WTC11 (cell line): ENCODE measurements at regions not wholly inside any gene's neighbourhood (a gene's known extent, or its start where the extent isn't known, plus 50 kb on each side); places are given as distances from the start of the nearest gene placed in this dataset.

ENCODE experiments used
- ATAC-seq: fragments of 200-7000 bp; cut with Tn5 transposase; 2 replicates; pipeline ENCODE4 v1.10.0; 2021; ENCODE audit warnings: mild to moderate bottlenecking, moderate library complexity
- CTCF ChIA-PET: fragments of 300-600 bp; sonication (Branson Sonifier 250); formaldehyde crosslinking; loops from one replicate; lab custom pipeline; 2021; ENCODE audit warnings: antibody characterized with exemption; lab: Charles Lee
- POLR2A ChIA-PET: fragments of 350-600 bp; sonication (Branson Sonifier 250); formaldehyde crosslinking; loops from one replicate; lab custom pipeline; 2021; ENCODE audit warnings: antibody characterized with exemption; lab: Charles Lee
- DNase-seq: peaks from one replicate; pipeline ENCODE4 v3.0.0; 2021; ENCODE audit warnings: low spot score
- H3K27ac Mint-ChIP-seq: 2 replicates; pipeline ENCODE4 v1.8.0; 2021; ENCODE audit warnings: mixed read lengths
- H3K27me3 Mint-ChIP-seq: 2 replicates; pipeline ENCODE4 v1.8.0; 2021; ENCODE audit warnings: low read depth, mild to moderate bottlenecking, moderate library complexity, mixed read lengths
- H3K36me3 Mint-ChIP-seq: 2 replicates; pipeline ENCODE4 v1.8.0; 2021; ENCODE audit warnings: mixed read lengths
- H3K4me1 Mint-ChIP-seq: 2 replicates; pipeline ENCODE4 v1.8.0; 2022; ENCODE audit warnings: mixed read lengths
- H3K4me3 Mint-ChIP-seq: 2 replicates; pipeline ENCODE4 v1.8.0; 2021; ENCODE audit warnings: mild to moderate bottlenecking, moderate library complexity, mixed read lengths
- H3K9me3 Mint-ChIP-seq: 2 replicates; pipeline ENCODE4 v1.8.0; 2021; ENCODE audit warnings: mixed read lengths
- AFF4 ChIP-seq: sonication (generic); formaldehyde crosslinking; IDR thresholded peaks from 2 replicates; pipeline ENCODE4 v1.8.1; 2023; ENCODE audit warnings: mild to moderate bottlenecking, missing genetic modification reagents, borderline replicate concordance
- AR ChIP-seq: fragments of 250-450 bp; sonication (Bioruptor Pico); IDR thresholded peaks from 2 replicates; pipeline ENCODE4 v1.9.0; 2021; ENCODE audit warnings: mild to moderate bottlenecking
- ATF3 ChIP-seq: sonication (generic); formaldehyde crosslinking; conservative IDR thresholded peaks from 2 replicates; pipeline ENCODE4 v1.8.1; 2022; ENCODE audit warnings: mild to moderate bottlenecking, missing genetic modification reagents
- CREB1 ChIP-seq: sonication (generic); formaldehyde crosslinking; IDR thresholded peaks from 2 replicates; pipeline ENCODE4 v1.8.0; 2023; ENCODE audit warnings: mild to moderate bottlenecking, missing genetic modification reagents
- CREM ChIP-seq: sonication (generic); formaldehyde crosslinking; IDR thresholded peaks from 2 replicates; pipeline ENCODE4 v1.8.1; 2022; ENCODE audit warnings: mild to moderate bottlenecking, missing genetic modification reagents, moderate library complexity
- EMX1 ChIP-seq: fragments of 250-450 bp; sonication (Bioruptor Pico); IDR thresholded peaks from 2 replicates; pipeline ENCODE4 v1.8.0; 2021; ENCODE audit warnings: mild to moderate bottlenecking
- ESRRA ChIP-seq: sonication (generic); formaldehyde crosslinking; IDR thresholded peaks from 2 replicates; pipeline ENCODE4 v1.8.1; 2022; ENCODE audit warnings: mild to moderate bottlenecking, missing genetic modification reagents, borderline replicate concordance
- FOXP1 ChIP-seq: sonication (generic); formaldehyde crosslinking; IDR thresholded peaks from 2 replicates; pipeline ENCODE4 v1.8.0; 2022; ENCODE audit warnings: missing genetic modification reagents, mild to moderate bottlenecking, moderate library complexity, borderline replicate concordance
- GRHL2 ChIP-seq: fragments of 250-450 bp; sonication (Bioruptor Pico); IDR thresholded peaks from 2 replicates; pipeline ENCODE4 v1.8.0; 2022; ENCODE audit warnings: mild to moderate bottlenecking, moderate library complexity; ENCODE audit not compliant: insufficient replicate concordance, severe bottlenecking
- HMGXB4 ChIP-seq: sonication (generic); formaldehyde crosslinking; IDR thresholded peaks from 2 replicates; pipeline ENCODE4 v1.8.1; 2023; ENCODE audit warnings: mild to moderate bottlenecking, moderate library complexity, missing genetic modification reagents
- IRF1 ChIP-seq: sonication (generic); formaldehyde crosslinking; IDR thresholded peaks from 2 replicates; pipeline ENCODE4 v1.8.0; 2023; ENCODE audit warnings: missing genetic modification reagents
- KAT7 ChIP-seq: sonication (generic); formaldehyde crosslinking; IDR thresholded peaks from 2 replicates; pipeline ENCODE4 v1.8.1; 2023; ENCODE audit warnings: missing genetic modification reagents, mild to moderate bottlenecking, borderline replicate concordance
- RORB ChIP-seq: fragments of 250-450 bp; sonication (Bioruptor Pico); IDR thresholded peaks from 2 replicates; pipeline ENCODE4 v1.9.0; 2021; ENCODE audit warnings: mild to moderate bottlenecking
- SP1 ChIP-seq: sonication (generic); formaldehyde crosslinking; conservative IDR thresholded peaks from 2 replicates; pipeline ENCODE4 v1.8.1; 2022; ENCODE audit warnings: missing genetic modification reagents
- TEAD4 ChIP-seq: sonication (generic); formaldehyde crosslinking; IDR thresholded peaks from 2 replicates; pipeline ENCODE4 v1.8.0; 2022; ENCODE audit warnings: mild to moderate bottlenecking, missing genetic modification reagents
- ZNF138 ChIP-seq: sonication (generic); formaldehyde crosslinking; conservative IDR thresholded peaks from 2 replicates; pipeline ENCODE4 v1.8.1; 2022; ENCODE audit warnings: mild to moderate bottlenecking, moderate library complexity, missing genetic modification reagents
- ZNF263 ChIP-seq: sonication (generic); formaldehyde crosslinking; IDR thresholded peaks from 2 replicates; pipeline ENCODE4 v1.8.1; 2022; ENCODE audit warnings: low read depth, mild to moderate bottlenecking, moderate library complexity, missing genetic modification reagents
- TF ChIP-seq, protein P1 (sequence below): sonication (generic); formaldehyde crosslinking; conservative IDR thresholded peaks from 2 replicates; pipeline ENCODE4 v1.8.1; 2023; ENCODE audit warnings: mild to moderate bottlenecking, low read depth, missing genetic modification reagents, moderate library complexity
- TF ChIP-seq, protein P2 (sequence below): sonication (generic); formaldehyde crosslinking; IDR thresholded peaks from 2 replicates; pipeline ENCODE4 v1.8.1; 2022; ENCODE audit warnings: mild to moderate bottlenecking, missing genetic modification reagents, moderate library complexity, borderline replicate concordance

- H3K4me3 Mint-ChIP-seq, result no peak overlapping the region
- POLR2A ChIA-PET, result no interaction called here
- H3K36me3 Mint-ChIP-seq, result no peaks in the 10 kb centered on the region
- CTCF ChIA-PET, result interaction anchor here (0.8 to 1.7 kb wide), 10 partner anchors 8 to 818 kb away, joined by 3 to 21 read pairs (median 4); no protein-coding TSS in a partner anchor
- H3K27me3 Mint-ChIP-seq, result no peaks in the 10 kb centered on the region
- no peaks in the 10 kb centered on the region for H3K9me3 Mint-ChIP-seq
- ATAC-seq, result peak; percentile 39; the same call in 1 of the 2 replicates
- no peak overlapping the region for H3K27ac Mint-ChIP-seq
- TF ChIP-seq ATF3 (CRISPR knock-in tag), result no peak
- TF ChIP-seq, protein P1, sequence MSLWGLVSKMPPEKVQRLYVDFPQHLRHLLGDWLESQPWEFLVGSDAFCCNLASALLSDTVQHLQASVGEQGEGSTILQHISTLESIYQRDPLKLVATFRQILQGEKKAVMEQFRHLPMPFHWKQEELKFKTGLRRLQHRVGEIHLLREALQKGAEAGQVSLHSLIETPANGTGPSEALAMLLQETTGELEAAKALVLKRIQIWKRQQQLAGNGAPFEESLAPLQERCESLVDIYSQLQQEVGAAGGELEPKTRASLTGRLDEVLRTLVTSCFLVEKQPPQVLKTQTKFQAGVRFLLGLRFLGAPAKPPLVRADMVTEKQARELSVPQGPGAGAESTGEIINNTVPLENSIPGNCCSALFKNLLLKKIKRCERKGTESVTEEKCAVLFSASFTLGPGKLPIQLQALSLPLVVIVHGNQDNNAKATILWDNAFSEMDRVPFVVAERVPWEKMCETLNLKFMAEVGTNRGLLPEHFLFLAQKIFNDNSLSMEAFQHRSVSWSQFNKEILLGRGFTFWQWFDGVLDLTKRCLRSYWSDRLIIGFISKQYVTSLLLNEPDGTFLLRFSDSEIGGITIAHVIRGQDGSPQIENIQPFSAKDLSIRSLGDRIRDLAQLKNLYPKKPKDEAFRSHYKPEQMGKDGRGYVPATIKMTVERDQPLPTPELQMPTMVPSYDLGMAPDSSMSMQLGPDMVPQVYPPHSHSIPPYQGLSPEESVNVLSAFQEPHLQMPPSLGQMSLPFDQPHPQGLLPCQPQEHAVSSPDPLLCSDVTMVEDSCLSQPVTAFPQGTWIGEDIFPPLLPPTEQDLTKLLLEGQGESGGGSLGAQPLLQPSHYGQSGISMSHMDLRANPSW, result no peak
- no peak for TF ChIP-seq CREB1
- no peak for TF ChIP-seq IRF1 (CRISPR knock-in tag)
- no peak for TF ChIP-seq TEAD4 (CRISPR knock-in tag)
- TF ChIP-seq ESRRA, result no peak
- no peak for TF ChIP-seq SP1 (CRISPR knock-in tag)
- TF ChIP-seq CREM, result no peak
- no peak for TF ChIP-seq FOXP1 (CRISPR knock-in tag)
- TF ChIP-seq EMX1 (CRISPR knock-in tag), result no peak
- TF ChIP-seq GRHL2 (CRISPR knock-in tag), result no peak
- TF ChIP-seq, all 79 proteins: peak for 0
- H3K4me1 Mint-ChIP-seq, result peaks cover 7% of the 10 kb centered on the region
- DNase-seq, result no peak
These were observed 327.5 kb downstream of the ARPP21 start for GRCh38 chr3:35966629-35967464.

DNA sequence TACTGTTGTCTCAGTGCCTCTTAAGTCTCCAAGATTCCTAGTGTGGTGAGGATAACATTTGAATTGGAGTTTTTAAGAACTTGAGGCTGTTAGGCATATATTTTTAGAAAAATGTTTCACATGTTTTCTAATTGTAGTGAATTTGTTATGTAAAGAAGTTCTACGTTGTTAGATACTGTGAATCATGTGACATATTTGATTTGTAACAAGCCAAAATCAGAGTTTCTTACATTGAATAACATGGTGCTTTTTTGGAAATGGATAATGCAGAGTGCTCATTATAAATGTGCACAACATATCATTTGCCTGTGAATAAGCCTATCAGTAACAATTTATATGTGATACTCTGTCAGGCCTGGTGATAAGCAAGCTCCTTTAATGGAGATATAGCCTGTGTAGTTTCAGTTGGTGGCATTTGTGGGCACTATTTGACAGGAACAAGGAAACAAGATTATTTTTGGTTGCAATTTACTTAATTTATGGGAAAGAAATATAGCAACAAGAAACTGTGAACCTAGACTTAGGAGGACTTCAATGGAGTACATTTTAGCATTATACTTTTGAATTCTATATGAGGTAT is 328.8 kb downstream of the ARPP21 start:
- Mint-ChIP-seq H3K4me1 (peaks cover 7% of the 10 kb centered on the region), H3K36me3 (no peaks in the 10 kb centered on the region), H3K27me3 (no peaks in the 10 kb centered on the region), H3K27ac (no peak overlapping the region), H3K4me3 (no peak overlapping the region), H3K9me3 (peaks cover 6% of the 10 kb centered on the region; the same call in 1 of the 2 replicates)
- DNase-seq (no peak), ATAC-seq (no peak)
- CTCF ChIA-PET, result interaction anchor here (0.6 kb wide), 1 partner anchor 732 kb away, joined by 3 read pairs; no protein-coding TSS in a partner anchor
- POLR2A ChIA-PET, result no interaction called here
- TF ChIP-seq RORB, result no peak
- TF ChIP-seq ZNF263 (CRISPR knock-in tag), result no peak
- no peak for TF ChIP-seq AFF4 (CRISPR knock-in tag)
- no peak for TF ChIP-seq KAT7 (CRISPR knock-in tag)
- TF ChIP-seq, protein P2, sequence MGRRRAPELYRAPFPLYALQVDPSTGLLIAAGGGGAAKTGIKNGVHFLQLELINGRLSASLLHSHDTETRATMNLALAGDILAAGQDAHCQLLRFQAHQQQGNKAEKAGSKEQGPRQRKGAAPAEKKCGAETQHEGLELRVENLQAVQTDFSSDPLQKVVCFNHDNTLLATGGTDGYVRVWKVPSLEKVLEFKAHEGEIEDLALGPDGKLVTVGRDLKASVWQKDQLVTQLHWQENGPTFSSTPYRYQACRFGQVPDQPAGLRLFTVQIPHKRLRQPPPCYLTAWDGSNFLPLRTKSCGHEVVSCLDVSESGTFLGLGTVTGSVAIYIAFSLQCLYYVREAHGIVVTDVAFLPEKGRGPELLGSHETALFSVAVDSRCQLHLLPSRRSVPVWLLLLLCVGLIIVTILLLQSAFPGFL (CRISPR knock-in tag), result no peak
- TF ChIP-seq ZNF138 (CRISPR knock-in tag), result no peak
- TF ChIP-seq AR (CRISPR knock-in tag), result no peak
- no peak for TF ChIP-seq HMGXB4
